Activated CD8-positive, alpha-beta T cell treated with anti-CD3 and anti-CD28 coated beads for 36 hours (primary cell): ENCODE measurements at regions not wholly inside any gene's neighbourhood (a gene's known extent, or its start where the extent isn't known, plus 50 kb on each side); places are given as distances from the start of the nearest gene placed in this dataset.

Experiments used
- ATAC-seq: fragments of 200-7000 bp; cut with Tn5 transposase; one replicate; pipeline ENCODE4 v1.10.0; 2021; ENCODE audit warnings: mild to moderate bottlenecking, moderate library complexity
- CTCF ChIA-PET: fragments of 350-600 bp; sonication (Branson Sonifier 250); formaldehyde crosslinking; loops from one replicate; lab custom pipeline; 2021; ENCODE audit warnings: antibody characterized with exemption; lab: Charles Lee
- POLR2A ChIA-PET: fragments of 350-600 bp; sonication (Branson Sonifier 250); formaldehyde crosslinking; loops from one replicate; lab custom pipeline; 2021; ENCODE audit warnings: antibody characterized with exemption; lab: Charles Lee
- DNase-seq: peaks from one replicate; pipeline ENCODE4 v3.0.0-alpha.2; 2020
- H3K27ac Mint-ChIP-seq: one replicate; pipeline ENCODE4 v1.8.0; 2021; ENCODE audit warnings: mild to moderate bottlenecking, mixed read lengths
- H3K27me3 Mint-ChIP-seq: one replicate; pipeline ENCODE4 v1.8.0; 2021; ENCODE audit warnings: mixed read lengths
- H3K36me3 Mint-ChIP-seq: one replicate; pipeline ENCODE4 v1.8.0; 2021; ENCODE audit warnings: low read depth, mixed read lengths
- H3K4me1 Mint-ChIP-seq: one replicate; pipeline ENCODE4 v1.8.0; 2021; ENCODE audit warnings: low read depth, mixed read lengths
- H3K4me3 Mint-ChIP-seq: one replicate; pipeline ENCODE4 v1.8.0; 2021; ENCODE audit warnings: mild to moderate bottlenecking, moderate library complexity, mixed read lengths
- H3K9me3 Mint-ChIP-seq: one replicate; pipeline ENCODE4 v1.8.0; 2021; ENCODE audit warnings: mixed read lengths
- CTCF ChIP-seq: fragments of 200-600 bp; IDR thresholded peaks from one replicate; pipeline ENCODE4 v1.8.0; 2022; ENCODE audit warnings: antibody characterized with exemption, mild to moderate bottlenecking
- intact Hi-C: fragments of 100-400 bp; cut with micrococcal nuclease; formaldehyde crosslinking; loops from one replicate; pipeline ENCODE4 v1.10.0; 2022

DNA sequence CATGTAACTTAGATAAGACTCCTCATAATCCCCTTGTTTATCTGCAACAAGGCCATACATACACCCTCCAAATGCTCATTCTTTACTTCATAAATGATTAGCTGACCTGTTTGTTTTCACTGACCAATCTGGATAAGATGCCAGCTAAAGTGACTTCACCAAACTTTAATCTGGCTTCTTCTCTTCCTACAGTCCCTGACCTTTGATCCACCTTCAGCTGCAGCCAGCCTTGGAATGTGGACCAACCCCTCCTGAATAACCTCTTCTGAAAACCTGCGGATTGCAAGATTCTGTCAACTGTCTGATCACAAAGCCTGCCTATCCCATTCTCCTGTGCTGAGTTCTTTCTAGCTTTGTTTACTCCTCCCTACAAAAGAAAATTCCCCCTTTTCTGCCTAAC, 476.8 kb downstream of the LRRC70 start:
- CTCF ChIA-PET = no interaction called here
- POLR2A ChIA-PET = no interaction called here
- intact Hi-C loops = no loop called here
- Mint-ChIP-seq H3K27ac (no peak overlapping the region), H3K36me3 (no peaks in the 10 kb centered on the region), H3K4me1 (no peaks in the 10 kb centered on the region), H3K9me3 (peaks cover 2% of the 10 kb centered on the region), H3K27me3 (no peaks in the 10 kb centered on the region), H3K4me3 (no peak overlapping the region)
- DNase-seq (no peak), ATAC-seq (no peak)
- TF ChIP-seq CTCF = no peak

GRCh38 chr5:63053019-63053638, 474.5 kb downstream of the LRRC70 start:
- TF ChIP-seq CTCF = no peak
- intact Hi-C loops = no loop called here
- Mint-ChIP-seq H3K36me3 (no peaks in the 10 kb centered on the region), H3K27ac (no peak overlapping the region), H3K4me1 (no peaks in the 10 kb centered on the region), H3K27me3 (no peaks in the 10 kb centered on the region), H3K4me3 (no peak overlapping the region), H3K9me3 (peaks cover 2% of the 10 kb centered on the region)
- DNase-seq (no peak), ATAC-seq (no peak)
- ChIA-PET CTCF (no interaction called here), POLR2A (no interaction called here)

DNA sequence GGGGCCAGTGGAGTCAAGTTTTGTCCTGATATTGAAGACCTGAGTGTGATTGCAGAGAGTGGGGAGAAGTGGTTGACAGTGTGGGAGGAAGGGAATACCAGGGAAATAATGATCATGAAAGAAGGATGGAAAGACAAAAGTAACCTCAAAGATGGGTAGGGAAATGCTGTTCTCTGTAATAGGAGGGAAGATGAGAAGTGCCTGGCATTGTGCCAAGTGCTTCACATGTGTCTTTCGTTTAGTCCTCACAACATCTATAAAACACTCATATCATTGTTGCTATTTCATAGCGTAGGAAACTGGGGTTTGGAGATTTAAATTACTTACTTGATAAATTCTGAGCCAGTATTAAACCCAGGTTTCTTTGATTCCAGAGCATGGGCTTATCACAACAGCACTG, 472.3 kb downstream of the LRRC70 start:
- no peaks in the 10 kb centered on the region for H3K27me3 Mint-ChIP-seq
- H3K27ac Mint-ChIP-seq = no peak overlapping the region
- POLR2A ChIA-PET = no interaction called here
- H3K4me1 Mint-ChIP-seq = no peaks in the 10 kb centered on the region
- intact Hi-C loops = no loop called here
- peaks cover 2% of the 10 kb centered on the region for H3K9me3 Mint-ChIP-seq
- CTCF ChIA-PET = no interaction called here
- ATAC-seq = no peak
- DNase-seq = no peak
- no peak for TF ChIP-seq CTCF
- H3K36me3 Mint-ChIP-seq = no peaks in the 10 kb centered on the region
- no peak overlapping the region for H3K4me3 Mint-ChIP-seq

GRCh38 chr5:63049935-63050334, 471.3 kb downstream of the LRRC70 start:
- intact Hi-C loops = no loop called here
- H3K4me3 Mint-ChIP-seq = no peak overlapping the region
- no peak for ATAC-seq
- no peaks in the 10 kb centered on the region for H3K27me3 Mint-ChIP-seq
- no peaks in the 10 kb centered on the region for H3K36me3 Mint-ChIP-seq
- no peak for TF ChIP-seq CTCF
- H3K9me3 Mint-ChIP-seq = peaks cover 2% of the 10 kb centered on the region
- ChIA-PET POLR2A (no interaction called here), CTCF (no interaction called here)
- H3K27ac Mint-ChIP-seq = no peak overlapping the region
- DNase-seq = no peak
- H3K4me1 Mint-ChIP-seq = no peaks in the 10 kb centered on the region

- intact Hi-C loops = no loop called here
- no peaks in the 10 kb centered on the region for H3K9me3 Mint-ChIP-seq
- H3K4me3 Mint-ChIP-seq = no peak overlapping the region
- POLR2A ChIA-PET = no interaction called here
- TF ChIP-seq CTCF = no peak
- CTCF ChIA-PET = interaction anchor here (0.8 kb wide), 1 partner anchor 89 kb away, joined by 4 read pairs; no protein-coding TSS in a partner anchor
- DNase-seq = no peak
- no peaks in the 10 kb centered on the region for H3K27me3 Mint-ChIP-seq
- H3K4me1 Mint-ChIP-seq = no peaks in the 10 kb centered on the region
- no peak overlapping the region for H3K27ac Mint-ChIP-seq
- H3K36me3 Mint-ChIP-seq = no peaks in the 10 kb centered on the region
- ATAC-seq = no peak
Observed at GRCh38 chr5:63043792-63044191, 465.2 kb downstream of the LRRC70 start.
